ENCODE measurements at regions not wholly inside any gene's neighbourhood (a gene's known extent, or its start where the extent isn't known, plus 50 kb on each side); places are given as distances from the start of the nearest gene placed in this dataset.

- TF ChIP-seq ATF2 (IDR thresholded peaks at IDR 0.05; ENCODE audit: low read length): no peak
- TF ChIP-seq NRF1 (IDR thresholded peaks at IDR 0.05; ENCODE audit: low read depth, low read length): no peak
- TF ChIP-seq CBX8 (IDR thresholded peaks at IDR 0.05; ENCODE audit: borderline replicate concordance, low read depth, low read length): no peak
These were observed 60.9 kb upstream of the SCRG1 start (continued) for GRCh38 chr4:173459857-173460256.

Measured in H1 (cell line).